HCT116 (cell line): ENCODE measurements at regions not wholly inside any gene's neighbourhood (a gene's known extent, or its start where the extent isn't known, plus 50 kb on each side); places are given as distances from the start of the nearest gene placed in this dataset.

Source experiments
- ATAC-seq: fragments of 200-7000 bp; cut with Tn5 transposase; 2 replicates; pipeline ENCODE4 v1.9.1; 2020; ENCODE audit warnings: mild to moderate bottlenecking, moderate library complexity
- BruUV-seq: library from RNA; stranded (reverse); fragments of 400-500 nt; replicated peaks from 2 replicates; lab custom pipeline; 2021; lab: Mats Ljungman, UMichigan
- CTCF ChIA-PET: fragments of 300-600 bp; sonication (Branson Sonifier 250); formaldehyde crosslinking; loops from one replicate; lab custom pipeline; 2021; ENCODE audit warnings: antibody characterized with exemption; lab: Charles Lee
- POLR2A ChIA-PET: fragments of 300-600, 350-600 bp; sonication (Branson Sonifier 250); formaldehyde crosslinking; loops from one replicate; lab custom pipeline; 2021; ENCODE audit warnings: antibody characterized with exemption; lab: Charles Lee
- RAD21 ChIA-PET, 2 experiments: fragments of 300-600 bp; sonication (Branson Sonifier 250); formaldehyde crosslinking; loops; one replicate each; lab custom pipeline; 2023; ENCODE audit warnings: low total read pairs in 2 of 2; ENCODE audit not compliant: uncharacterized antibody in 2 of 2, unreplicated experiment in 2 of 2, low non-redundant PET in 1 of 2; lab: Charles Lee
- DNase-seq: peaks from one replicate; pipeline ENCODE4 v3.0.0-alpha.2; 2010; ENCODE audit warnings: low read depth, low spot score
- H2AFZ ChIP-seq: fragments of 200-600 bp; shearing (Covaris generic), sonication (generic); 2 replicates; pipeline ENCODE4 v1.6.1; 2017; ENCODE audit warnings: low read depth, mixed run types, mixed read lengths, antibody characterized with exemption, low read length; ENCODE audit not compliant: poor library complexity, severe bottlenecking
- H3K27ac ChIP-seq: 2 replicates; pipeline ENCODE4 v1.5.1; 2012; ENCODE audit warnings: low read depth, low read length
- H3K27me3 ChIP-seq: fragments of 200-600 bp; sonication (generic); 2 replicates; pipeline ENCODE4 v1.6.1; 2016; ENCODE audit warnings: mixed run types, low read length, mixed read lengths; ENCODE audit not compliant: insufficient read depth
- H3K36me3 ChIP-seq, 2 experiments: fragments of 200-500 bp in 1 of 2; fragments of 200-600 bp in 1 of 2; sonication (Bioruptor generic) in 1 of 2; sonication (generic) in 1 of 2; 2 replicates each; pipeline versions ENCODE4 v1.5.1 to v1.6.1; 2014 to 2016; ENCODE audit warnings: low read length in 2 of 2, inconsistent platforms in 1 of 2, mixed read lengths in 1 of 2, mixed run types in 1 of 2; ENCODE audit not compliant: insufficient read depth in 2 of 2, control insufficient read depth in 1 of 2
- H3K4me1 ChIP-seq, 2 experiments: fragments of 200-600 bp in 1 of 2; sonication (generic) in 1 of 2; 2 replicates each; pipeline versions ENCODE4 v1.5.1 to v1.6.1; 2012 to 2017; ENCODE audit warnings: low read length in 2 of 2, inconsistent platforms in 1 of 2, mild to moderate bottlenecking in 1 of 2, mixed read lengths in 1 of 2, mixed run types in 1 of 2, moderate library complexity in 1 of 2; ENCODE audit not compliant: insufficient read depth in 2 of 2, control insufficient read depth in 1 of 2
- H3K4me2 ChIP-seq: fragments of 200-600 bp; sonication (generic); 2 replicates; pipeline ENCODE4 v1.6.1; 2017; ENCODE audit warnings: mixed run types, low read length, mixed read lengths
- H3K4me3 ChIP-seq, 2 experiments: fragments of 200-600 bp in 1 of 2; sonication (generic) in 1 of 2; replicated peaks in 1 of 2; 2 replicates each; pipeline ENCODE4 v1.5.1; 2011 to 2016; ENCODE audit warnings: low read length in 2 of 2, control low read depth in 1 of 2, low read depth in 1 of 2, mild to moderate bottlenecking in 1 of 2, mixed read lengths in 1 of 2, mixed run types in 1 of 2
- H3K79me2 ChIP-seq: fragments of 200-600 bp; sonication (generic); 2 replicates; pipeline ENCODE4 v1.6.1; 2017; ENCODE audit warnings: mild to moderate bottlenecking, mixed run types, low read length, moderate library complexity, mixed read lengths; ENCODE audit not compliant: insufficient read depth
- H3K9ac ChIP-seq: fragments of 200-600 bp; sonication (generic); 2 replicates; pipeline ENCODE4 v1.6.1; 2016; ENCODE audit warnings: low read length, mixed read lengths
- H3K9me2 ChIP-seq: fragments of 200-600 bp; sonication (generic), shearing (Covaris generic); 2 replicates; pipeline ENCODE4 v1.6.1; 2017; ENCODE audit warnings: mixed run types, mild to moderate bottlenecking, moderate library complexity; ENCODE audit not compliant: insufficient read depth
- H3K9me3 ChIP-seq, 2 experiments: fragments of 200-500 bp in 1 of 2; fragments of 200-600 bp in 1 of 2; sonication (Bioruptor generic) in 1 of 2; sonication (generic) in 1 of 2; 2 replicates each; pipeline ENCODE4 v1.6.1; 2014 to 2017; ENCODE audit warnings: low read length in 2 of 2, mixed read lengths in 2 of 2, inconsistent platforms in 1 of 2, low read depth in 1 of 2, mild to moderate bottlenecking in 1 of 2, mixed run types in 1 of 2, moderate library complexity in 1 of 2; ENCODE audit not compliant: control insufficient read depth in 1 of 2, insufficient read depth in 1 of 2
- H4K20me1 ChIP-seq: fragments of 200-600 bp; sonication (generic), shearing (Covaris generic); 2 replicates; pipeline ENCODE4 v1.6.1; 2017; ENCODE audit warnings: mixed run types, mild to moderate bottlenecking, moderate library complexity; ENCODE audit not compliant: insufficient read depth
- CBX3 ChIP-seq: IDR thresholded peaks from 2 replicates; pipeline ENCODE4 v1.6.1; 2012; ENCODE audit warnings: low read depth
- CEBPB ChIP-seq: IDR thresholded peaks from 2 replicates; pipeline ENCODE4 v1.6.1; 2012; ENCODE audit warnings: low read depth
- EZH2phosphoT487 ChIP-seq: fragments of 200-600 bp; IDR thresholded peaks from 2 replicates; pipeline ENCODE4 v1.6.1; 2018; ENCODE audit warnings: antibody characterized with exemption, borderline replicate concordance
- FOSL1 ChIP-seq: IDR thresholded peaks from 2 replicates; pipeline ENCODE4 v1.6.1; 2012; ENCODE audit warnings: low read depth
- JUND ChIP-seq: IDR thresholded peaks from 2 replicates; pipeline ENCODE4 v1.6.1; 2012
- POLR2A ChIP-seq: IDR thresholded peaks from 2 replicates; pipeline ENCODE4 v1.7.0; 2011; ENCODE audit warnings: borderline replicate concordance; ENCODE audit not compliant: insufficient read depth, insufficient read length; ENCODE audit errors: extremely low read depth
- POLR2AphosphoS5 ChIP-seq: IDR thresholded peaks from 2 replicates; pipeline ENCODE4 v1.6.1; 2011; ENCODE audit warnings: mild to moderate bottlenecking, low read depth, low read length, moderate library complexity
- RAD21 ChIP-seq: IDR thresholded peaks from 2 replicates; pipeline ENCODE4 v1.6.1; 2012; ENCODE audit warnings: low read depth, mild to moderate bottlenecking
- SIN3A ChIP-seq: IDR thresholded peaks from 2 replicates; pipeline ENCODE4 v1.6.1; 2012; ENCODE audit warnings: low read depth
- SP1 ChIP-seq: IDR thresholded peaks from 2 replicates; pipeline ENCODE4 v1.6.1; 2012; ENCODE audit warnings: low read depth
- SRF ChIP-seq: IDR thresholded peaks from 2 replicates; pipeline ENCODE4 v1.6.1; 2012; ENCODE audit warnings: low read depth
- intact Hi-C: fragments of 100-400 bp; cut with micrococcal nuclease; formaldehyde crosslinking; loops from 2 replicates; pipeline ENCODE4 v1.10.0; 2022
- TF ChIP-seq, protein P1 (sequence below), 3 experiments: fragments of 200-600 bp in 1 of 3; sonication (generic) in 1 of 3; IDR thresholded peaks in 2 of 3; conservative IDR thresholded peaks in 1 of 3; 2 replicates each; pipeline ENCODE4 v1.5.1; 2012 to 2017; ENCODE audit warnings: low read depth in 2 of 3, low read length in 2 of 3, antibody characterized with exemption in 1 of 3, borderline replicate concordance in 1 of 3, control low read depth in 1 of 3, mild to moderate bottlenecking in 1 of 3, mixed read lengths in 1 of 3, mixed run types in 1 of 3, moderate library complexity in 1 of 3; ENCODE audit not compliant: insufficient read depth in 1 of 3
- TF ChIP-seq, protein P2 (sequence below): IDR thresholded peaks from 2 replicates; pipeline ENCODE4 v1.6.1; 2012
- TF ChIP-seq, protein P3 (sequence below): IDR thresholded peaks from 2 replicates; pipeline ENCODE4 v1.6.1; 2012
- TF ChIP-seq, protein P4 (sequence below): IDR thresholded peaks from 2 replicates; pipeline ENCODE4 v1.6.1; 2012; ENCODE audit warnings: low read depth
- TF ChIP-seq, protein P5 (sequence below): IDR thresholded peaks from 2 replicates; pipeline ENCODE4 v1.6.1; 2011; ENCODE audit warnings: mild to moderate bottlenecking, low read length, moderate library complexity; ENCODE audit not compliant: insufficient replicate concordance; ENCODE audit errors: extremely low read depth

DNA sequence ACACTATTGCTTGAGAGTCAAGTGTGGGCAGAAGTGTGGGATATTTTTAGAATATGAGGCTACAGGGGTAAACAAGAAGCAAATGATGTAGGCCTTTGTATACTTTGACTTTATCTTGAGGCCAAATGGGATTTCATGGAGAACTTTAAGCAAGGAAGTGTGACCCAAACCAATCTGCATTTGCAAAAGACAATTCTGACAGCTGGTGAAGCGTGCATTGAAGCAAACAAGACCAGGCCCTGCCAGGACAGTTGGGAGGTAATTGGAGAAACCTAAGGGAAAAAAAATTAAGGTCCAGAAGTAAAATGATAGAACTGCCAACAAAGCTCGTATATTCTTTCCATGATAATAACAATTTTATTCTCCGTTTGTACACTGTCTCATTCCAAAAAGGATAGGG is 168.3 kb downstream of the TM2D1 start:
- no peak overlapping the region for H3K4me2 ChIP-seq
- no peak overlapping the region for H3K4me3 ChIP-seq
- ChIA-PET RAD21 (no interaction called here), POLR2A (no interaction called here), CTCF (no interaction called here)
- H3K79me2 ChIP-seq: no peaks in the 10 kb centered on the region
- intact Hi-C loops: no loop called here
- TF ChIP-seq, protein P1, sequence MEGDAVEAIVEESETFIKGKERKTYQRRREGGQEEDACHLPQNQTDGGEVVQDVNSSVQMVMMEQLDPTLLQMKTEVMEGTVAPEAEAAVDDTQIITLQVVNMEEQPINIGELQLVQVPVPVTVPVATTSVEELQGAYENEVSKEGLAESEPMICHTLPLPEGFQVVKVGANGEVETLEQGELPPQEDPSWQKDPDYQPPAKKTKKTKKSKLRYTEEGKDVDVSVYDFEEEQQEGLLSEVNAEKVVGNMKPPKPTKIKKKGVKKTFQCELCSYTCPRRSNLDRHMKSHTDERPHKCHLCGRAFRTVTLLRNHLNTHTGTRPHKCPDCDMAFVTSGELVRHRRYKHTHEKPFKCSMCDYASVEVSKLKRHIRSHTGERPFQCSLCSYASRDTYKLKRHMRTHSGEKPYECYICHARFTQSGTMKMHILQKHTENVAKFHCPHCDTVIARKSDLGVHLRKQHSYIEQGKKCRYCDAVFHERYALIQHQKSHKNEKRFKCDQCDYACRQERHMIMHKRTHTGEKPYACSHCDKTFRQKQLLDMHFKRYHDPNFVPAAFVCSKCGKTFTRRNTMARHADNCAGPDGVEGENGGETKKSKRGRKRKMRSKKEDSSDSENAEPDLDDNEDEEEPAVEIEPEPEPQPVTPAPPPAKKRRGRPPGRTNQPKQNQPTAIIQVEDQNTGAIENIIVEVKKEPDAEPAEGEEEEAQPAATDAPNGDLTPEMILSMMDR (IDR thresholded peaks at IDR 0.05 in 2 of 3, conservative IDR thresholded peaks at IDR 0.05 in 1 of 3; ENCODE audit: borderline replicate concordance in 1 of 3, insufficient read depth in 1 of 3, low read depth in 2 of 3, low read length in 2 of 3): no peak
- TF ChIP-seq POLR2AphosphoS5: no peak
- no peak for TF ChIP-seq CEBPB
- TF ChIP-seq, protein P2, sequence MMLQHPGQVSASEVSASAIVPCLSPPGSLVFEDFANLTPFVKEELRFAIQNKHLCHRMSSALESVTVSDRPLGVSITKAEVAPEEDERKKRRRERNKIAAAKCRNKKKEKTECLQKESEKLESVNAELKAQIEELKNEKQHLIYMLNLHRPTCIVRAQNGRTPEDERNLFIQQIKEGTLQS: no peak
- no peak for TF ChIP-seq FOSL1
- TF ChIP-seq, protein P3, sequence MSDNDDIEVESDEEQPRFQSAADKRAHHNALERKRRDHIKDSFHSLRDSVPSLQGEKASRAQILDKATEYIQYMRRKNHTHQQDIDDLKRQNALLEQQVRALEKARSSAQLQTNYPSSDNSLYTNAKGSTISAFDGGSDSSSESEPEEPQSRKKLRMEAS: no peak
- TF ChIP-seq RAD21: no peak
- no peak for TF ChIP-seq SIN3A
- TF ChIP-seq, protein P4, sequence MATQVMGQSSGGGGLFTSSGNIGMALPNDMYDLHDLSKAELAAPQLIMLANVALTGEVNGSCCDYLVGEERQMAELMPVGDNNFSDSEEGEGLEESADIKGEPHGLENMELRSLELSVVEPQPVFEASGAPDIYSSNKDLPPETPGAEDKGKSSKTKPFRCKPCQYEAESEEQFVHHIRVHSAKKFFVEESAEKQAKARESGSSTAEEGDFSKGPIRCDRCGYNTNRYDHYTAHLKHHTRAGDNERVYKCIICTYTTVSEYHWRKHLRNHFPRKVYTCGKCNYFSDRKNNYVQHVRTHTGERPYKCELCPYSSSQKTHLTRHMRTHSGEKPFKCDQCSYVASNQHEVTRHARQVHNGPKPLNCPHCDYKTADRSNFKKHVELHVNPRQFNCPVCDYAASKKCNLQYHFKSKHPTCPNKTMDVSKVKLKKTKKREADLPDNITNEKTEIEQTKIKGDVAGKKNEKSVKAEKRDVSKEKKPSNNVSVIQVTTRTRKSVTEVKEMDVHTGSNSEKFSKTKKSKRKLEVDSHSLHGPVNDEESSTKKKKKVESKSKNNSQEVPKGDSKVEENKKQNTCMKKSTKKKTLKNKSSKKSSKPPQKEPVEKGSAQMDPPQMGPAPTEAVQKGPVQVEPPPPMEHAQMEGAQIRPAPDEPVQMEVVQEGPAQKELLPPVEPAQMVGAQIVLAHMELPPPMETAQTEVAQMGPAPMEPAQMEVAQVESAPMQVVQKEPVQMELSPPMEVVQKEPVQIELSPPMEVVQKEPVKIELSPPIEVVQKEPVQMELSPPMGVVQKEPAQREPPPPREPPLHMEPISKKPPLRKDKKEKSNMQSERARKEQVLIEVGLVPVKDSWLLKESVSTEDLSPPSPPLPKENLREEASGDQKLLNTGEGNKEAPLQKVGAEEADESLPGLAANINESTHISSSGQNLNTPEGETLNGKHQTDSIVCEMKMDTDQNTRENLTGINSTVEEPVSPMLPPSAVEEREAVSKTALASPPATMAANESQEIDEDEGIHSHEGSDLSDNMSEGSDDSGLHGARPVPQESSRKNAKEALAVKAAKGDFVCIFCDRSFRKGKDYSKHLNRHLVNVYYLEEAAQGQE: no peak
- TF ChIP-seq EZH2phosphoT487: no peak
- TF ChIP-seq POLR2A: no peak
- no peak for TF ChIP-seq CBX3
- TF ChIP-seq, protein P5, sequence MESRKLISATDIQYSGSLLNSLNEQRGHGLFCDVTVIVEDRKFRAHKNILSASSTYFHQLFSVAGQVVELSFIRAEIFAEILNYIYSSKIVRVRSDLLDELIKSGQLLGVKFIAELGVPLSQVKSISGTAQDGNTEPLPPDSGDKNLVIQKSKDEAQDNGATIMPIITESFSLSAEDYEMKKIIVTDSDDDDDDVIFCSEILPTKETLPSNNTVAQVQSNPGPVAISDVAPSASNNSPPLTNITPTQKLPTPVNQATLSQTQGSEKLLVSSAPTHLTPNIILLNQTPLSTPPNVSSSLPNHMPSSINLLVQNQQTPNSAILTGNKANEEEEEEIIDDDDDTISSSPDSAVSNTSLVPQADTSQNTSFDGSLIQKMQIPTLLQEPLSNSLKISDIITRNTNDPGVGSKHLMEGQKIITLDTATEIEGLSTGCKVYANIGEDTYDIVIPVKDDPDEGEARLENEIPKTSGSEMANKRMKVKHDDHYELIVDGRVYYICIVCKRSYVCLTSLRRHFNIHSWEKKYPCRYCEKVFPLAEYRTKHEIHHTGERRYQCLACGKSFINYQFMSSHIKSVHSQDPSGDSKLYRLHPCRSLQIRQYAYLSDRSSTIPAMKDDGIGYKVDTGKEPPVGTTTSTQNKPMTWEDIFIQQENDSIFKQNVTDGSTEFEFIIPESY: no peak
- no peak for TF ChIP-seq JUND
- no peak for TF ChIP-seq SP1
- TF ChIP-seq SRF: no peak
- H3K9me3 ChIP-seq: no peaks in the 10 kb centered on the region
- H3K36me3 ChIP-seq: no peaks in the 10 kb centered on the region
- H2AFZ ChIP-seq: no peak overlapping the region
- H3K9ac ChIP-seq: no peak overlapping the region
- H3K27ac ChIP-seq: no peak overlapping the region
- no peak for DNase-seq
- no peaks in the 10 kb centered on the region for H3K4me1 ChIP-seq
- no peaks in the 10 kb centered on the region for H4K20me1 ChIP-seq
- no peaks in the 10 kb centered on the region for H3K27me3 ChIP-seq
- H3K9me2 ChIP-seq: no peaks in the 10 kb centered on the region
- no peak for ATAC-seq
- BruUV-seq: no TSS peak
